Cardiac muscle cell (in vitro differentiated cells and primary cell): ENCODE measurements at regions not wholly inside any gene's neighbourhood (a gene's known extent, or its start where the extent isn't known, plus 50 kb on each side); places are given as distances from the start of the nearest gene placed in this dataset.

ENCODE experiments used
- DNase-seq, 2 donors: peaks; one replicate each; pipeline versions ENCODE4 v3.0.0 to v3.0.0-alpha.2; 2010 to 2017; ENCODE audit warnings: low read depth in 1 of 2, low spot score in 1 of 2
- H3K27ac ChIP-seq: fragments of 200-600 bp; sonication (generic); 2 replicates; pipeline ENCODE4 v1.5.1; 2016
- H3K27me3 ChIP-seq: fragments of 200-600 bp; sonication (generic); 2 replicates; pipeline ENCODE4 v1.6.0; 2016; ENCODE audit warnings: control low read depth
- H3K36me3 ChIP-seq: fragments of 200-600 bp; sonication (generic); 2 replicates; pipeline ENCODE4 v1.5.1; 2016; ENCODE audit warnings: control low read depth
- H3K4me1 ChIP-seq: fragments of 200-600 bp; sonication (generic); 2 replicates; pipeline ENCODE4 v1.8.1; 2017; ENCODE audit warnings: low read depth, mild to moderate bottlenecking, mixed run types
- H3K4me3 ChIP-seq: fragments of 200-600 bp; sonication (generic); 2 replicates; pipeline ENCODE4 v1.5.1; 2016; ENCODE audit warnings: mild to moderate bottlenecking
- H3K9me3 ChIP-seq: fragments of 200-600 bp; sonication (generic); 2 replicates; pipeline ENCODE4 v1.5.1; 2017; ENCODE audit warnings: low read depth, mild to moderate bottlenecking, control low read depth
- TF ChIP-seq, protein P1 (sequence below): IDR thresholded peaks from 2 replicates; pipeline ENCODE4 v1.5.1; 2012; ENCODE audit warnings: low read depth, mild to moderate bottlenecking, low read length

DNA sequence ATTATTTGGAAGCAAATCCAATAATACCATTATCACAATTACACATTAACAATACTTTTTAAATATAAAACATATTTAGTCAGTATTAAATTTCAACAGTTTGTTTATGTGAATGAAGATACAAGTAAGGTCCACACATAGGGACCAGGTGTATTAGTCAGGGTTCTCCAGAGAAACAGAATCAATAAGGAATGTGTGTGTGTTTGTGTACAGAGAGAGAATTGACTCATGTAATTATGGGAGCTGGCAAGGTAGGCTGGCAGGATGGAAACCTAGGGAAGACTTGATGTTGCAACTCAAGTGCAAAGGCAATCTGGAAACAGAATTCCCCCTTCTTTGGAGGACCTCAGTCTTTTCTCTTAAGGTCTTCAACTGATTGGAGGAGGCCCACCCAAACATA lies 123.2 kb upstream of the OTX2 start:
- DNase-seq = no peak
- Histone ChIP-seq H3K4me1 (no peaks in the 10 kb centered on the region), H3K36me3 (no peaks in the 10 kb centered on the region), H3K4me3 (no peak overlapping the region), H3K9me3 (no peaks in the 10 kb centered on the region), H3K27ac (no peak overlapping the region), H3K27me3 (no peaks in the 10 kb centered on the region)
- TF ChIP-seq, protein P1, sequence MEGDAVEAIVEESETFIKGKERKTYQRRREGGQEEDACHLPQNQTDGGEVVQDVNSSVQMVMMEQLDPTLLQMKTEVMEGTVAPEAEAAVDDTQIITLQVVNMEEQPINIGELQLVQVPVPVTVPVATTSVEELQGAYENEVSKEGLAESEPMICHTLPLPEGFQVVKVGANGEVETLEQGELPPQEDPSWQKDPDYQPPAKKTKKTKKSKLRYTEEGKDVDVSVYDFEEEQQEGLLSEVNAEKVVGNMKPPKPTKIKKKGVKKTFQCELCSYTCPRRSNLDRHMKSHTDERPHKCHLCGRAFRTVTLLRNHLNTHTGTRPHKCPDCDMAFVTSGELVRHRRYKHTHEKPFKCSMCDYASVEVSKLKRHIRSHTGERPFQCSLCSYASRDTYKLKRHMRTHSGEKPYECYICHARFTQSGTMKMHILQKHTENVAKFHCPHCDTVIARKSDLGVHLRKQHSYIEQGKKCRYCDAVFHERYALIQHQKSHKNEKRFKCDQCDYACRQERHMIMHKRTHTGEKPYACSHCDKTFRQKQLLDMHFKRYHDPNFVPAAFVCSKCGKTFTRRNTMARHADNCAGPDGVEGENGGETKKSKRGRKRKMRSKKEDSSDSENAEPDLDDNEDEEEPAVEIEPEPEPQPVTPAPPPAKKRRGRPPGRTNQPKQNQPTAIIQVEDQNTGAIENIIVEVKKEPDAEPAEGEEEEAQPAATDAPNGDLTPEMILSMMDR = no peak

DNA sequence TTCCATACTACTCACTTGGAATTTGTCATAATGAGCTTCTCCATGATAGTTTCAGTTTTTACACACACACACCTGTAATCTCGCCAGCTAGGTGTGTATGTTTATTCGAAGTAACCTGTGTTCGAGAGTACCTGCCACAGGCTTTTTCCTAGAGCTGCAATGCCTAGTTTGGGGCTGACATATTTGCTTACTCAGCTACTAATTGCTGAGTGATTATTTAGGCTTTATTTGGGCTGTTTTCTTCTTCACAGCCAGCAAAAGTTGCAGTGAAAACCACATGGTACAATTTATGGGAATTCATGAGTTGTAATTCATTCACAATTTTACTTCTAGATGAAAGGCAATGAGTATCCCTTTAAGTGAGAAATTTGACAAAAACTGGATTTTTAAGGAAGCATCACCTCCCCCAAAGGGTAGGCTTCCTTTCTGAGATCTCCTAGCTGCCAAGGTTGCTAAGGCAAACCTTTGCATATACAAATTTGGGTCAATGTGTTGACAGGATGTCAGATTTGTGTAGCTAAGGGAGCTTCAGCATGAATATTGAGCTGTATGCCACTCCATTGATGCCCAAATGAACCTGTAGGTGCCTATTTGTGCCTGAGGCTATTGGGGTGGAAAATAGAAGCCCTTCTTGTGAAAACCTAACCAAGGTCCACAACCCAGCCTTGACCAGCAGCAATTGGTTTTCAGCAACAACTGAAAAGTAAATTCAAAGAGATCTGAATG lies 108.7 kb upstream of the OTX2 start:
- no peaks in the 10 kb centered on the region for H3K4me1 ChIP-seq
- H3K27ac ChIP-seq = no peak overlapping the region
- no peak overlapping the region for H3K4me3 ChIP-seq
- no peaks in the 10 kb centered on the region for H3K9me3 ChIP-seq
- TF ChIP-seq, protein P1 = no peak
- no peaks in the 10 kb centered on the region for H3K36me3 ChIP-seq
- no peak for DNase-seq
- H3K27me3 ChIP-seq = no peaks in the 10 kb centered on the region

DNA sequence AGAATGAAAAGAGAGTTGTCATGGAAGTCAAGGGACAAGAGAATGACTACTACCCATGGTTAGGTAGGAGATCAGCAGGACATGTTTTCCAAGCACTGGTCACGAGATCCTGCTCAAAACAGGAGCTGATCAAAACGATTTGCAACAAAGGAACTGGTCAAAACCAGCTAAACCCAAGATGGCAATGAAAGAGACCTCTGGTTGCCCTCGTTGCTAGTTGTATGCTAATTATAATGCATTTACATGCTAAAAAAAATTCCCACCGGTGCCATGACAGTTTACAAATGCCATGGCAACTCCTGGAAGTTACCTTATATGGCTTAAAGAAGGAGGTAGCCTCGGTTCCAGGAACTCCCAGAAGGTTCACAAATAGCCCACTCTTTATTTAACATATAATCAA lies 95.0 kb upstream of the OTX2 start:
- TF ChIP-seq, protein P1 = no peak

DNA sequence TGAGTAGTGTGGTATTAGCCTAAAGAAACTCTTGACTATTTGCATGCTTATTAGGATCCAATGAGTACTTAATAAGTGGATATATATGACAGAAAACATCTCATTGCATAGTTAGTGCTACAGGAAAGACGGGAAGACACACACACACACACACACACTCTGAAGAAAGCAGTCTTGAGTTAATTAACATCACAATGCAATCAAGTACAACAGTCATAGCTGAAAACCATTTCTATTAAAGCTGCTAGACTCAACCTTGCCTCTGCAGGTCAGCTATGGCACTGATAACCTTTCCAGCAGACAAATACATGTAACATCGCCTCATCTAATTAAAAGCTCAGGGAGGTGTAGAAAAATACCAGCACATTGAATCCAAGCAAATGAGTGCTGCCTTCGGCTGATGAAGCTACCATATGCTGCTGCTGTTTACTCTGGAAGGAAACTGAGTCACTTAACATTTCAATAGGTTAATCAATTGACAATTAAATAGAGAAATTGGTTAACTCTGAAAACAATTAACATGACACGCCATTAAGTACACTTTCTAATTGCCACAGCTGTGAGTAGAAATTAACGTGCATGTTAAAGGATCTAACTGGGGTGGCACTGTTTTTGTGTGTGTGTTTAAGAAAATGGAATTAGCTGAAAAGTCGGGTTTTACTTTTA lies 93.2 kb upstream of the OTX2 start:
- Histone ChIP-seq H3K27me3 (peaks cover 25% of the 10 kb centered on the region), H3K4me3 (no peak overlapping the region), H3K27ac (no peak overlapping the region), H3K9me3 (no peaks in the 10 kb centered on the region), H3K36me3 (no peaks in the 10 kb centered on the region), H3K4me1 (peaks cover 8% of the 10 kb centered on the region)
- TF ChIP-seq, protein P1 = no peak
- DNase-seq = no peak

More for the DNA sequence above, 95.0 kb upstream of the OTX2 start:
- no peak for DNase-seq
- no peak overlapping the region for H3K27ac ChIP-seq
- H3K9me3 ChIP-seq = no peaks in the 10 kb centered on the region
- H3K27me3 ChIP-seq = peaks cover 18% of the 10 kb centered on the region
- H3K4me1 ChIP-seq = no peaks in the 10 kb centered on the region
- no peaks in the 10 kb centered on the region for H3K36me3 ChIP-seq
- no peak overlapping the region for H3K4me3 ChIP-seq

DNA sequence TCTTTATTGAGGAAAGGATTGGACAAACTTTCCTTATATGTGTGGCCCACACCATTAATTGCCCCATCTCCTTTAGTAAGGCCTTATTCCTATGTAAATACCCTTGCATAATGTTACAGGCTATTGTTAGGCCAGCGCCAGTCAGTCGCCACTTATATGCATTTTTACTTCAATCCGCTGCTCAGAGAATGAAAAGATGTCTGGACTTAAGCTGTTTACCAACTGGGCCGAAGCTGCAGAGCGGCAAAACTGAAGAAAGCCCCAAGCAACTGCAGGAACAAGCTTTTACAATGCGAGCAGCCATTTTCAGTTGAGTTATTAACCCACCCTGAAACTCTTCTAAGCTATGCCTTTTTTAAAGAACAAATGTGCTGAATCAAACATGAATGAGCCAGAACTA lies 92.1 kb upstream of the OTX2 start:
- H3K27me3 ChIP-seq = peaks cover 28% of the 10 kb centered on the region
- H3K36me3 ChIP-seq = no peaks in the 10 kb centered on the region
- TF ChIP-seq, protein P1 = no peak
- no peak overlapping the region for H3K4me3 ChIP-seq
- no peak for DNase-seq
- H3K9me3 ChIP-seq = no peaks in the 10 kb centered on the region
- peaks cover 8% of the 10 kb centered on the region for H3K4me1 ChIP-seq
- H3K27ac ChIP-seq = no peak overlapping the region
